ENCODE measurements at regions not wholly inside any gene's neighbourhood (a gene's known extent, or its start where the extent isn't known, plus 50 kb on each side); places are given as distances from the start of the nearest gene placed in this dataset.

- intact Hi-C loops (cut with micrococcal nuclease; ENCODE audit: unreplicated experiment) (loop anchor here (1.0 to 5.0 kb wide), 5 partner anchors 40 to 141 kb away; partner anchors contain the start of gene CCN2), in situ Hi-C loops (cut with HindIII; ENCODE audit: extremely low pct_ligation_motif_present, low pct_unique_long_range_greater_than_20kb) (loop anchor here (5.0 kb wide), 2 partner anchors 39 to 69 kb away; partner anchors contain the start of gene CCN2)
- ChIA-PET POLR2A (interaction anchor here (1.0 to 3.6 kb wide), 7 partner anchors 10 to 75 kb away, joined by 3 to 55 read pairs (median 8); partner anchors contain the start of gene CCN2), CTCF (ENCODE audit: low intra/inter-chr PET ratio, low total read pairs) (interaction anchor here (2.1 kb wide), 1 partner anchor 72 kb away, joined by 10 read pairs; the partner anchor contains the start of gene CCN2)
- ATAC-seq (peak; percentile 91), DNase-seq (ENCODE audit: low spot score) (peak; percentile 96), FAIRE-seq (peak; percentile 82)
- WGBS (ENCODE audit: low lambda C conversion rate): 58% methylated on average over 4 of the region's 4 CpGs
- Histone ChIP-seq H4K20me1 (ENCODE audit: insufficient read depth, low read length) (no peaks in the 10 kb centered on the region), H3K9ac (ENCODE audit: insufficient read depth, low read depth, low read length) (peak overlapping the region; percentile 63), H3K79me2 (ENCODE audit: insufficient read depth, low read length) (no peaks in the 10 kb centered on the region), H2AFZ (ENCODE audit: low read length) (no peak overlapping the region), H3K4me1 (ENCODE audit: insufficient read depth, low read length) (peaks cover 54% of the 10 kb centered on the region), H3K36me3 (replicated peaks in 1 of 2; ENCODE audit: control insufficient read depth in 1 of 2, insufficient read depth in 2 of 2, low read length in 2 of 2) (no peaks in the 10 kb centered on the region), H3K27ac (ENCODE audit: extremely low read length, insufficient read depth, low read length) (peak overlapping the region; percentile 80), H3K27me3 (ENCODE audit: control insufficient read depth in 1 of 2, insufficient read depth in 2 of 2, low read length in 2 of 2) (no peaks in the 10 kb centered on the region), H3K4me3 (replicated peaks in 1 of 3; ENCODE audit: insufficient read depth in 1 of 3, low read depth in 2 of 3, low read length in 3 of 3) (peak overlapping the region in 2 of 3 experiments; percentile 3 to 25; a peak in 2 of 6 replicates), H3K9me3 (ENCODE audit: low read length) (no peaks in the 10 kb centered on the region), H3K4me2 (ENCODE audit: low read depth, low read length) (peak overlapping the region; percentile 56)
- TSS peak; percentile 98 for BruUV-seq (replicated peaks)
- TF ChIP-seq ZNF569 (CRISPR knock-in tag; IDR thresholded peaks at IDR 0.05; ENCODE audit: borderline replicate concordance) (no peak), ZNF350 (CRISPR knock-in tag; IDR thresholded peaks at IDR 0.05; ENCODE audit: borderline replicate concordance, low read depth) (no peak), ZBTB21 (CRISPR knock-in tag; IDR thresholded peaks at IDR 0.05) (0 out of 2 replicates have a peak, but pooled peaks have one; percentile 10), SMYD3 (CRISPR knock-in tag; IDR thresholded peaks at IDR 0.05) (no peak), SRF (IDR thresholded peaks at IDR 0.05; ENCODE audit: low read depth, low read length) (peak; percentile 84; the same call in 1 of the 2 replicates), E2F5 (CRISPR knock-in tag; conservative IDR thresholded peaks at IDR 0.05) (no peak), NFIC (IDR thresholded peaks at IDR 0.05; ENCODE audit: low read length) (peak; percentile 63; the same call in 1 of the 2 replicates), KMT2A (CRISPR knock-in tag; IDR thresholded peaks at IDR 0.05) (0 out of 2 replicates have a peak, but pooled peaks have one; percentile 40), ATF7-NPFF (CRISPR knock-in tag; IDR thresholded peaks at IDR 0.05; ENCODE audit: low read depth) (no peak), ZFP41 (CRISPR knock-in tag; IDR thresholded peaks at IDR 0.05; ENCODE audit: borderline replicate concordance) (no peak), PHF8 (CRISPR knock-in tag; IDR thresholded peaks at IDR 0.05) (no peak), MEF2D (CRISPR knock-in tag; IDR thresholded peaks at IDR 0.05) (peak; percentile 47; the same call in 1 of the 2 replicates), FOXA3 (CRISPR knock-in tag; IDR thresholded peaks at IDR 0.05) (peak; percentile 57), SMAD1 (CRISPR knock-in tag; IDR thresholded peaks at IDR 0.05; ENCODE audit: borderline replicate concordance, low read depth) (no peak), MXD1 (CRISPR knock-in tag; IDR thresholded peaks at IDR 0.05) (no peak), REXO4 (CRISPR knock-in tag; IDR thresholded peaks at IDR 0.05; ENCODE audit: borderline replicate concordance) (no peak), ATF1 (CRISPR knock-in tag; IDR thresholded peaks at IDR 0.05) (peak; percentile 36; the same call in 1 of the 2 replicates), CBX1 (IDR thresholded peaks at IDR 0.05; ENCODE audit: low read depth) (no peak), NFYC (CRISPR knock-in tag; IDR thresholded peaks at IDR 0.05) (no peak), ZHX1 (CRISPR knock-in tag; IDR thresholded peaks at IDR 0.05; ENCODE audit: low read depth) (no peak), REL (CRISPR knock-in tag; conservative IDR thresholded peaks at IDR 0.05) (no peak)
Observed at GRCh38 chr6:132021552-132022375, 70.6 kb upstream of the CCN2 start.

Data from HepG2 (cell line).